ENCODE measurements at regions not wholly inside any gene's neighbourhood (a gene's known extent, or its start where the extent isn't known, plus 50 kb on each side); places are given as distances from the start of the nearest gene placed in this dataset.

GRCh38 chr2:18245375-18245774 is 315.1 kb downstream of the RDH14 start:
- H3K9me3 ChIP-seq = no peaks in the 10 kb centered on the region
- H3K4me1 ChIP-seq = no peaks in the 10 kb centered on the region
- no peak overlapping the region for H3K27ac ChIP-seq
- intact Hi-C loops (cut with DNase I) = no loop called here
- H3K36me3 ChIP-seq = no peaks in the 10 kb centered on the region
- no peak for TF ChIP-seq CTCF (IDR thresholded peaks at IDR 0.05)
- no peaks in the 10 kb centered on the region for H3K27me3 ChIP-seq
- DNase-seq (ENCODE audit: low spot score in 2 of 2) = no peak
- H3K4me3 ChIP-seq = no peak overlapping the region

GRCh38 chr2:18244845-18245244 is 315.6 kb downstream of the RDH14 start:
- H3K27ac ChIP-seq = no peak overlapping the region
- no peak for TF ChIP-seq CTCF (IDR thresholded peaks at IDR 0.05)
- H3K36me3 ChIP-seq = no peaks in the 10 kb centered on the region
- H3K4me1 ChIP-seq = no peaks in the 10 kb centered on the region
- no peak overlapping the region for H3K4me3 ChIP-seq
- DNase-seq (ENCODE audit: low spot score in 2 of 2) = no peak
- no peaks in the 10 kb centered on the region for H3K27me3 ChIP-seq
- H3K9me3 ChIP-seq = no peaks in the 10 kb centered on the region
- intact Hi-C loops (cut with DNase I) = no loop called here

GRCh38 chr2:18243816-18244215 is 316.6 kb downstream of the RDH14 start:
- no peak for DNase-seq (ENCODE audit: low spot score in 2 of 2)
- Histone ChIP-seq H3K27me3 (no peaks in the 10 kb centered on the region), H3K36me3 (no peaks in the 10 kb centered on the region), H3K4me1 (no peaks in the 10 kb centered on the region), H3K27ac (no peak overlapping the region), H3K4me3 (no peak overlapping the region), H3K9me3 (no peaks in the 10 kb centered on the region)
- TF ChIP-seq CTCF (IDR thresholded peaks at IDR 0.05) = no peak
- intact Hi-C loops (cut with DNase I) = no loop called here

DNA sequence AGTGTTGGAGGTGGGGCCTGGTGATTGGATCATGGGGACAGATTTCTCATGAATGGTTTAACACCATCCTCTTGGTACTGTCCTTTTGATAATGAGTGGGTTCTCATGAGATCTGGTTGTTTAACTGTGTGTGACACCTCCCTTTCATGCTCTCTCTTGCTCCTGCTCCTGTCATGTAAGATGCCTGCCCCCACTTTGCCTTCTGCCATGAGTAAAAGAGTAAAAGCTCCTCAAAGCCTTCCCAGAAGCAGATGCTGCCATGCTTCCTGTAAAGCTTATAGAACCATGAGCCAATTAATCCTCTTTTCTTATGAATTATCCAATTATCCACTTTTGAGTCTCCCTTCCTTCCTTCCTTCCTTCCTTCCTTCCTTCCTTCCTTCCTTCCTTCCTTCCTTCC is 317.7 kb downstream of the RDH14 start:
- Histone ChIP-seq H3K27ac (no peak overlapping the region), H3K9me3 (no peaks in the 10 kb centered on the region), H3K4me3 (no peak overlapping the region), H3K36me3 (no peaks in the 10 kb centered on the region), H3K27me3 (no peaks in the 10 kb centered on the region), H3K4me1 (no peaks in the 10 kb centered on the region)
- no peak for TF ChIP-seq CTCF (IDR thresholded peaks at IDR 0.05)
- intact Hi-C loops (cut with DNase I) = no loop called here
- no peak for DNase-seq (ENCODE audit: low spot score in 2 of 2)

- Histone ChIP-seq H3K27ac (no peak overlapping the region), H3K4me1 (no peaks in the 10 kb centered on the region), H3K4me3 (no peak overlapping the region), H3K27me3 (no peaks in the 10 kb centered on the region), H3K36me3 (no peaks in the 10 kb centered on the region), H3K9me3 (no peaks in the 10 kb centered on the region)
- intact Hi-C loops (cut with DNase I) = no loop called here
- no peak for DNase-seq (ENCODE audit: low spot score in 2 of 2)
- no peak for TF ChIP-seq CTCF (IDR thresholded peaks at IDR 0.05)
Observed at GRCh38 chr2:18238209-18238608, 322.2 kb downstream of the RDH14 start.

- TF ChIP-seq CTCF (IDR thresholded peaks at IDR 0.05) = no peak
- H3K27ac ChIP-seq = no peak overlapping the region
- intact Hi-C loops (cut with DNase I) = no loop called here
- no peaks in the 10 kb centered on the region for H3K9me3 ChIP-seq
- H3K4me3 ChIP-seq = no peak overlapping the region
- H3K36me3 ChIP-seq = no peaks in the 10 kb centered on the region
- no peaks in the 10 kb centered on the region for H3K4me1 ChIP-seq
- no peak for DNase-seq (ENCODE audit: low spot score in 2 of 2)
- no peaks in the 10 kb centered on the region for H3K27me3 ChIP-seq
Observed at GRCh38 chr2:18237298-18237697, 323.2 kb downstream of the RDH14 start.
